Psoas muscle (tissue), 7 donors: ENCODE measurements at regions not wholly inside any gene's neighbourhood (a gene's known extent, or its start where the extent isn't known, plus 50 kb on each side); places are given as distances from the start of the nearest gene placed in this dataset.

Source experiments
- ATAC-seq, 4 donors: fragments of 200-7000 bp; cut with Tn5 transposase; one replicate each; pipeline ENCODE4 v1.9.1; 2020; ENCODE audit warnings: moderate library complexity in 3 of 4, mild to moderate bottlenecking in 2 of 4
- DNase-seq, 2 donors: peaks; one replicate each; pipeline ENCODE4 v3.0.0-alpha.2; 2020
- H3K27ac ChIP-seq: fragments of 200-600 bp; one replicate; pipeline ENCODE4 v1.8.0; 2022
- H3K27me3 ChIP-seq, 3 donors: fragments of 200-600 bp in 1 of 3; one replicate each; pipeline versions ENCODE4 v1.6.1 to v1.8.0; 2013 to 2022; ENCODE audit warnings: low read length in 2 of 3, mild to moderate bottlenecking in 2 of 3, moderate library complexity in 1 of 3; ENCODE audit not compliant: insufficient read depth in 3 of 3
- H3K36me3 ChIP-seq, 2 donors: fragments of 200-600 bp in 1 of 2; one replicate each; pipeline versions ENCODE4 v1.6.1 to v1.8.0; 2013 to 2022; ENCODE audit warnings: low read depth in 1 of 2, mild to moderate bottlenecking in 1 of 2, moderate library complexity in 1 of 2; ENCODE audit not compliant: insufficient read depth in 1 of 2
- H3K4me1 ChIP-seq: fragments of 200-600 bp; one replicate; pipeline ENCODE4 v1.8.0; 2022
- H3K4me3 ChIP-seq: fragments of 200-600 bp; one replicate; pipeline ENCODE4 v1.8.0; 2022; ENCODE audit warnings: mild to moderate bottlenecking
- H3K9me3 ChIP-seq: fragments of 200-600 bp; one replicate; pipeline ENCODE4 v1.8.0; 2022
- WGBS, 3 donors: extraction: QIAGEN DNeasy Blood & Tissue Kit; methylation state at CpG; one replicate each; pipeline versions ENCODE4 v1.1.6 to v1.1.7; 2013; 5-methylcytosine and 5-hydroxymethylcytosine counted together
- intact Hi-C, 2 donors: fragments of 100-400 bp; cut with DNase I; formaldehyde crosslinking; loops; one replicate each; pipeline versions ENCODE4 v1.11.0 to v1.14.2; 2022
- TF ChIP-seq, protein P1 (sequence below): fragments of 200-600 bp; IDR thresholded peaks from one replicate; pipeline ENCODE4 v1.8.0; 2022; ENCODE audit warnings: antibody characterized with exemption
- donor health status: healthy with polysubstance abuse.
- donor health status: DM: no; HTN: no; CAD: no; lungs with moderate emphysema.
- donor health status: Bipolar disorder and iron deficiency.
- donor health status: healthy.
- donor health status: DM: yes; HTN: yes; CAD: no.
- donor health status: DM: no; HTN: no; CAD: no.
- donor health status: DM: yes; HTN: yes; CAD: no.

- ATAC-seq: no peak
- TF ChIP-seq, protein P1, sequence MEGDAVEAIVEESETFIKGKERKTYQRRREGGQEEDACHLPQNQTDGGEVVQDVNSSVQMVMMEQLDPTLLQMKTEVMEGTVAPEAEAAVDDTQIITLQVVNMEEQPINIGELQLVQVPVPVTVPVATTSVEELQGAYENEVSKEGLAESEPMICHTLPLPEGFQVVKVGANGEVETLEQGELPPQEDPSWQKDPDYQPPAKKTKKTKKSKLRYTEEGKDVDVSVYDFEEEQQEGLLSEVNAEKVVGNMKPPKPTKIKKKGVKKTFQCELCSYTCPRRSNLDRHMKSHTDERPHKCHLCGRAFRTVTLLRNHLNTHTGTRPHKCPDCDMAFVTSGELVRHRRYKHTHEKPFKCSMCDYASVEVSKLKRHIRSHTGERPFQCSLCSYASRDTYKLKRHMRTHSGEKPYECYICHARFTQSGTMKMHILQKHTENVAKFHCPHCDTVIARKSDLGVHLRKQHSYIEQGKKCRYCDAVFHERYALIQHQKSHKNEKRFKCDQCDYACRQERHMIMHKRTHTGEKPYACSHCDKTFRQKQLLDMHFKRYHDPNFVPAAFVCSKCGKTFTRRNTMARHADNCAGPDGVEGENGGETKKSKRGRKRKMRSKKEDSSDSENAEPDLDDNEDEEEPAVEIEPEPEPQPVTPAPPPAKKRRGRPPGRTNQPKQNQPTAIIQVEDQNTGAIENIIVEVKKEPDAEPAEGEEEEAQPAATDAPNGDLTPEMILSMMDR: no peak
These were observed 263.3 kb upstream of the UGT8 start for GRCh38 chr4:114335339-114335738.

GRCh38 chr4:114343015-114343414, 255.6 kb upstream of the UGT8 start:
- Histone ChIP-seq H3K27me3 (no peaks in the 10 kb centered on the region), H3K4me3 (no peak overlapping the region), H3K36me3 (no peaks in the 10 kb centered on the region), H3K27ac (no peak overlapping the region), H3K9me3 (no peaks in the 10 kb centered on the region), H3K4me1 (no peaks in the 10 kb centered on the region)
- TF ChIP-seq, protein P1: no peak
- ATAC-seq (no peak), DNase-seq (no peak)
- intact Hi-C loops: no loop called here

More at GRCh38 chr4:114335339-114335738, 263.3 kb upstream of the UGT8 start:
- no peaks in the 10 kb centered on the region for H3K36me3 ChIP-seq
- DNase-seq: no peak
- no peak overlapping the region for H3K4me3 ChIP-seq
- no peaks in the 10 kb centered on the region for H3K4me1 ChIP-seq
- no peak overlapping the region for H3K27ac ChIP-seq
- intact Hi-C loops: no loop called here
- no peaks in the 10 kb centered on the region for H3K27me3 ChIP-seq
- H3K9me3 ChIP-seq: no peaks in the 10 kb centered on the region

DNA sequence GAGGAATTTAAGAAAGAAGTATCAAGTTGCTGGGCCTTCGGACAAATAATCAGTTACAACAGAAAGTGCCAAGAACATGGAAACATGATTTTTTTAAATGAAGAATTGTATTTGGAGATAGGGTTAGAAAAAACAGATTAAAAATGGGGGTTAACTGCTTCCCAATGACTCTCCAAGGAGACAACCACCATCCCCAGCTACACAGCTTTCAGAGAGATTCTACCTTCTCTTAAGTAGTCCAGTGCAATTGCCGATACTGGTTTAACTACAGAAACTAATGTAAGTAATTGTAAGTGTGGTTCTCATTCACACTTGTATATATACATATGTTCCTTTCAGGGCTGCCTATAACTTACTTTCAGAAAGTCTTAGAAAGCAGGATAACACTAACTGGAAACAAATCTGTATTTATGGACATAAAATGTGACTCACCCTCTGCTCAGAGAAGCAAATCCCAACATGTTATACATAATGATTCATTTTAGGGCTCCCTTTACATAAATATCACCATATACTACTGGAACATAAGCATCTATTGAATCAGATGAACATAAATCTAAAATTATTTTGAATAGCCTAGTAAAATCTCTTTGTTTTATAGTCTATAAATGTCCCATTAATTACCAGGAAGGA, 248.9 kb upstream of the UGT8 start:
- Histone ChIP-seq H3K27me3 (no peaks in the 10 kb centered on the region), H3K27ac (no peak overlapping the region), H3K4me3 (no peak overlapping the region), H3K9me3 (peaks cover 3% of the 10 kb centered on the region), H3K4me1 (no peaks in the 10 kb centered on the region), H3K36me3 (no peaks in the 10 kb centered on the region)
- ATAC-seq: no peak
- intact Hi-C loops: no loop called here
- TF ChIP-seq, protein P1: no peak
- DNase-seq: no peak
- 52 to 58% (median 56%) methylated on average over 2 of the region's 2 CpGs for WGBS, 3 donors

DNA sequence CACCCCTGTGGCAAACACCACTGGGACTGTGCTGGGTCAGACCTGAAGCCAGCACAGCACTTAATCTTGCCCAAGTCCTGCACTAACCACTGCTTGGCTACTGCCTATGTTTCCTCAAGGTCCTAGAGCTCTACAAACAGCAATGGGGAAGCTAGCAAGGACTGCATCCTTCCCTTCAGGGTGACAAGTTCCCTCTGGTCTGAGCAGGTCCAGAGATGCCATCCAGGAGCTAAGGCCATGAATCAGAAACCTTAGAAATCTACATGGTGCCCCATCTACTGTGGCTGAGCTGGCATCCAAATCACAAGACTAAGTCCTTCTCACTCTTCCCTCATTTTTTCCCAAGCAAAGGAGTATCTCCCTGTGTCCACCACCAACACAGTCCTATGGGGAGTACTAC, 239.7 kb upstream of the UGT8 start:
- Histone ChIP-seq H3K4me3 (no peak overlapping the region), H3K9me3 (no peaks in the 10 kb centered on the region), H3K36me3 (no peaks in the 10 kb centered on the region), H3K27me3 (no peaks in the 10 kb centered on the region), H3K27ac (no peak overlapping the region), H3K4me1 (no peaks in the 10 kb centered on the region)
- TF ChIP-seq, protein P1: no peak
- DNase-seq (no peak), ATAC-seq (no peak)
- intact Hi-C loops: no loop called here

DNA sequence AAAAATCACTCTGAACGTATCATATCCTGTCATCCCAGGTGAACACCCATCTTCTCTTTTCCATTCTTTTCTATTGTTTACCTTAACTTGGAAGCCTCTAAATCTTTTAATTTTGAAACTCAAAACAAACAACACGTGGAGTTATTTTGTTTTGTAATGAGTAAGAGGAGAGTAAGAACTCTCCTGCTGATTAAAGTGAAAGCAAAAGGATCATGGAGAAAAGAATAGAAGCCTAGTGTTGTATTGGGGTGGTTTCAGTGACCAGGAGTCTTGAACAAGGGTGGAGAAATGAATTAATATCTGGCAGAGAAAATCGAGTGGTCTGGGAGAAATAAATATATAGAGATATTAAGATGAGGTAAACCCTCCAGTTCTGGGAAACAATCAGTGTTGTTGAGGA, 237.4 kb upstream of the UGT8 start:
- no peaks in the 10 kb centered on the region for H3K36me3 ChIP-seq
- DNase-seq: no peak
- no peaks in the 10 kb centered on the region for H3K27me3 ChIP-seq
- no peak overlapping the region for H3K4me3 ChIP-seq
- H3K9me3 ChIP-seq: no peaks in the 10 kb centered on the region
- no peak overlapping the region for H3K27ac ChIP-seq
- ATAC-seq: no peak
- WGBS, 3 donors: 34 to 46% (median 45%) methylated on average over 3 of the region's 3 CpGs
- intact Hi-C loops: no loop called here
- TF ChIP-seq, protein P1: no peak
- no peaks in the 10 kb centered on the region for H3K4me1 ChIP-seq
